H9 (cell line): ENCODE measurements at regions not wholly inside any gene's neighbourhood (a gene's known extent, or its start where the extent isn't known, plus 50 kb on each side); places are given as distances from the start of the nearest gene placed in this dataset.

Experiments
- DNase-seq: peaks from one replicate; pipeline ENCODE4 v3.0.0-alpha.2; 2017
- H2AFZ ChIP-seq: one replicate; pipeline ENCODE4 v1.6.1; 2013; ENCODE audit warnings: mild to moderate bottlenecking, low read length, control low read depth, moderate library complexity
- H2AK5ac ChIP-seq: 2 replicates; pipeline ENCODE4 v1.6.1; 2013; ENCODE audit warnings: low read length, control low read depth, mixed read lengths; ENCODE audit not compliant: insufficient read length
- H2BK120ac ChIP-seq: one replicate; pipeline ENCODE4 v1.6.1; 2013; ENCODE audit warnings: low read depth, mild to moderate bottlenecking, low read length, control low read depth, inconsistent platforms; ENCODE audit not compliant: poor library complexity, severe bottlenecking
- H2BK12ac ChIP-seq: 2 replicates; pipeline ENCODE4 v1.6.1; 2013; ENCODE audit warnings: low read length, control low read depth, mixed read lengths, low read depth; ENCODE audit not compliant: insufficient read length
- H2BK15ac ChIP-seq: 2 replicates; pipeline ENCODE4 v1.6.1; 2013; ENCODE audit warnings: low read depth, low read length, control low read depth
- H2BK20ac ChIP-seq: one replicate; pipeline ENCODE4 v1.6.1; 2013; ENCODE audit warnings: low read depth, mild to moderate bottlenecking, low read length, control low read depth, inconsistent platforms; ENCODE audit not compliant: poor library complexity, severe bottlenecking
- H2BK5ac ChIP-seq: 2 replicates; pipeline ENCODE4 v1.6.1; 2013; ENCODE audit warnings: low read length, control low read depth, mixed read lengths; ENCODE audit not compliant: insufficient read length
- H3K14ac ChIP-seq: 2 replicates; pipeline ENCODE4 v1.6.1; 2013; ENCODE audit warnings: low read length, control low read depth; ENCODE audit not compliant: insufficient read depth
- H3K18ac ChIP-seq: 2 replicates; pipeline ENCODE4 v1.6.1; 2013; ENCODE audit warnings: low read depth, mild to moderate bottlenecking, mixed read lengths, low read length, control low read depth; ENCODE audit not compliant: insufficient read length
- H3K23ac ChIP-seq: 2 replicates; pipeline ENCODE4 v1.6.1; 2013; ENCODE audit warnings: low read length, control low read depth, mixed read lengths, low read depth; ENCODE audit not compliant: insufficient read length
- H3K23me2 ChIP-seq: 2 replicates; pipeline ENCODE4 v1.6.1; 2013; ENCODE audit warnings: low read depth, mild to moderate bottlenecking, mixed read lengths, low read length, control low read depth; ENCODE audit not compliant: insufficient read length, poor library complexity, severe bottlenecking
- H3K27ac ChIP-seq: 2 replicates; pipeline ENCODE4 v1.5.1; 2013; ENCODE audit warnings: low read length, control low read depth, mixed read lengths, low read depth; ENCODE audit not compliant: insufficient read length
- H3K27me3 ChIP-seq: 2 replicates; pipeline ENCODE4 v1.6.1; 2013; ENCODE audit warnings: low read length, control low read depth, inconsistent platforms; ENCODE audit not compliant: insufficient read depth
- H3K4ac ChIP-seq: 2 replicates; pipeline ENCODE4 v1.6.1; 2013; ENCODE audit warnings: low read depth, mild to moderate bottlenecking, control low read depth, inconsistent platforms, low read length, moderate library complexity
- H3K4me1 ChIP-seq: 2 replicates; pipeline ENCODE4 v1.6.1; 2013; ENCODE audit warnings: low read length, control low read depth, inconsistent platforms; ENCODE audit not compliant: insufficient read depth
- H3K4me2 ChIP-seq: 2 replicates; pipeline ENCODE4 v1.6.1; 2013; ENCODE audit warnings: low read length, control low read depth, mixed read lengths; ENCODE audit not compliant: insufficient read length, insufficient read depth
- H3K56ac ChIP-seq: 2 replicates; pipeline ENCODE4 v1.6.1; 2013; ENCODE audit warnings: low read depth, mild to moderate bottlenecking, mixed read lengths, low read length, control low read depth; ENCODE audit not compliant: insufficient read length
- H3K79me1 ChIP-seq: 2 replicates; pipeline ENCODE4 v1.6.1; 2013; ENCODE audit warnings: low read depth, mild to moderate bottlenecking, moderate library complexity, low read length, control low read depth, inconsistent platforms; ENCODE audit not compliant: insufficient read depth, poor library complexity, severe bottlenecking
- H3K79me2 ChIP-seq: 2 replicates; pipeline ENCODE4 v1.6.1; 2013; ENCODE audit warnings: low read length, control low read depth, inconsistent platforms; ENCODE audit not compliant: insufficient read depth
- H3K9ac ChIP-seq: 2 replicates; pipeline ENCODE4 v1.6.1; 2013; ENCODE audit warnings: low read length, control low read depth, mixed read lengths; ENCODE audit not compliant: insufficient read length; ENCODE audit errors: extremely low read depth
- H3K9me3 ChIP-seq: one replicate; pipeline ENCODE4 v1.6.1; 2013; ENCODE audit warnings: low read depth, low read length, inconsistent platforms; ENCODE audit not compliant: control insufficient read depth
- H3T11ph ChIP-seq: one replicate; pipeline ENCODE4 v1.6.1; 2013; ENCODE audit warnings: mild to moderate bottlenecking, low read length, control low read depth, inconsistent platforms
- H4K20me1 ChIP-seq: one replicate; pipeline ENCODE4 v1.6.1; 2013; ENCODE audit not compliant: control insufficient read depth, insufficient read length, insufficient read depth
- H4K5ac ChIP-seq: 2 replicates; pipeline ENCODE4 v1.6.1; 2013; ENCODE audit warnings: low read depth, mild to moderate bottlenecking, mixed read lengths, low read length, control low read depth; ENCODE audit not compliant: insufficient read length
- H4K8ac ChIP-seq: replicated peaks from 2 replicates; pipeline ENCODE4 v1.6.1; 2013; ENCODE audit warnings: low read length, control low read depth, mixed read lengths, low read depth; ENCODE audit not compliant: insufficient read length
- H4K91ac ChIP-seq: 2 replicates; pipeline ENCODE4 v1.6.1; 2013; ENCODE audit warnings: low read depth, mild to moderate bottlenecking, moderate library complexity, mixed read lengths, low read length, control low read depth; ENCODE audit not compliant: insufficient read length
- H3K27ac Mint-ChIP-seq, 3 experiments: 2 replicates in 2 of 3; 3 replicates in 1 of 3; pipeline ENCODE4 v1.8.0; 2020 to 2021; ENCODE audit warnings: mixed read lengths in 3 of 3, mild to moderate bottlenecking in 1 of 3, moderate library complexity in 1 of 3
- H3K27me3 Mint-ChIP-seq: 2 replicates; pipeline ENCODE4 v1.8.0; 2021; ENCODE audit warnings: low read depth, mild to moderate bottlenecking, moderate library complexity, mixed read lengths
- H3K36me3 Mint-ChIP-seq, 3 experiments: 2 replicates in 2 of 3; 3 replicates in 1 of 3; pipeline ENCODE4 v1.8.0; 2020 to 2021; ENCODE audit warnings: low read depth in 3 of 3, mixed read lengths in 3 of 3; ENCODE audit not compliant: insufficient read depth in 1 of 3
- H3K4me1 Mint-ChIP-seq, 2 experiments: 2 replicates each; pipeline ENCODE4 v1.8.0; 2020; ENCODE audit warnings: mixed read lengths in 2 of 2
- H3K4me3 Mint-ChIP-seq, 2 experiments: 2 replicates in 1 of 2; 3 replicates in 1 of 2; pipeline ENCODE4 v1.8.0; 2020 to 2021; ENCODE audit warnings: mild to moderate bottlenecking in 2 of 2, mixed read lengths in 2 of 2, moderate library complexity in 1 of 2
- H3K9me3 Mint-ChIP-seq, 2 experiments: 2 replicates in 1 of 2; 3 replicates in 1 of 2; pipeline ENCODE4 v1.8.0; 2020; ENCODE audit warnings: mild to moderate bottlenecking in 2 of 2, mixed read lengths in 2 of 2, moderate library complexity in 1 of 2
- WGBS: extraction: QIAGEN DNeasy Blood & Tissue Kit; methylation state at CpG from one replicate; pipeline ENCODE4 v1.1.7; 2013; ENCODE audit warnings: missing lambda C conversion rate, low lambda C conversion rate, mixed read lengths; ENCODE audit not compliant: insufficient read length; ENCODE audit errors: extremely low coverage; 5-methylcytosine and 5-hydroxymethylcytosine counted together
- TF ChIP-seq, protein P1 (sequence below): fragments of 200-600 bp; sonication (generic); conservative IDR thresholded peaks from 3 replicates; pipeline ENCODE4 v1.8.0; 2021; ENCODE audit warnings: antibody characterized with exemption, mild to moderate bottlenecking

DNA sequence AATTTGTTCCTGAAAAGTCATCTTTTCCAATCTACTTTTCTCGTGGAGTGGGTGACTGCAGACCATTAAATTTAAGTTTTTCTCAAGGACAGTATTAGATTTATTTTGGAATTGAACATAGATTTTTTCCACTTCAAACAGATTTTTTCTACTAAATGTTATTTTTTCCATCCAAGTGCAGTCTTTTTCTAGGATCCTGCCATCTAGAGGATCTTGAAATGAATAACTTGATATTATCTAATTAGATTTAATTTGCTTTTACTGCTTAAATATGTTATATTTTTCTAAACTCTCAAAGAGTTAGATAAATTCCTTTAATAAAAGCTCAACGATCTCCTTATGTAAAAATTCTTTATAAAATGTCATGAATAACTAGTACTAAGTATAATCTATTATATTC, 136.9 kb upstream of the PRR16 start:
- Histone ChIP-seq H3K9ac (no peak overlapping the region), H3K27ac (no peak overlapping the region), H2BK120ac (no peak overlapping the region), H4K8ac (no peak overlapping the region), H4K91ac (no peak overlapping the region), H4K20me1 (no peaks in the 10 kb centered on the region), H3K14ac (no peak overlapping the region), H2BK5ac (no peak overlapping the region), H3K79me1 (no peaks in the 10 kb centered on the region), H3K27me3 (no peaks in the 10 kb centered on the region), H4K5ac (no peak overlapping the region), H3K79me2 (no peaks in the 10 kb centered on the region), H3K9me3 (no peaks in the 10 kb centered on the region), H2AK5ac (no peak overlapping the region), H3K23me2 (no peaks in the 10 kb centered on the region), H2AFZ (no peak overlapping the region), H3K18ac (no peak overlapping the region), H2BK15ac (no peak overlapping the region), H3T11ph (no peak overlapping the region), H2BK20ac (no peak overlapping the region), H3K56ac (no peak overlapping the region), H2BK12ac (no peak overlapping the region), H3K4ac (no peak overlapping the region), H3K4me2 (no peak overlapping the region), H3K23ac (no peak overlapping the region), H3K4me1 (no peaks in the 10 kb centered on the region)
- no peak overlapping the region for H3K4me3 Mint-ChIP-seq
- H3K36me3 Mint-ChIP-seq = peaks cover 0 to 5% (median 0%) of the 10 kb centered on the region in 3 experiments; a peak in 3 of 7 replicates
- WGBS = no CpG with 5 or more reads among the region's 2 CpGs
- DNase-seq = no peak
- no peaks in the 10 kb centered on the region for H3K27me3 Mint-ChIP-seq
- no peaks in the 10 kb centered on the region for H3K4me1 Mint-ChIP-seq
- no peak overlapping the region for H3K27ac Mint-ChIP-seq
- peaks cover 8 to 9% of the 10 kb centered on the region in 2 experiments for H3K9me3 Mint-ChIP-seq
- TF ChIP-seq, protein P1, sequence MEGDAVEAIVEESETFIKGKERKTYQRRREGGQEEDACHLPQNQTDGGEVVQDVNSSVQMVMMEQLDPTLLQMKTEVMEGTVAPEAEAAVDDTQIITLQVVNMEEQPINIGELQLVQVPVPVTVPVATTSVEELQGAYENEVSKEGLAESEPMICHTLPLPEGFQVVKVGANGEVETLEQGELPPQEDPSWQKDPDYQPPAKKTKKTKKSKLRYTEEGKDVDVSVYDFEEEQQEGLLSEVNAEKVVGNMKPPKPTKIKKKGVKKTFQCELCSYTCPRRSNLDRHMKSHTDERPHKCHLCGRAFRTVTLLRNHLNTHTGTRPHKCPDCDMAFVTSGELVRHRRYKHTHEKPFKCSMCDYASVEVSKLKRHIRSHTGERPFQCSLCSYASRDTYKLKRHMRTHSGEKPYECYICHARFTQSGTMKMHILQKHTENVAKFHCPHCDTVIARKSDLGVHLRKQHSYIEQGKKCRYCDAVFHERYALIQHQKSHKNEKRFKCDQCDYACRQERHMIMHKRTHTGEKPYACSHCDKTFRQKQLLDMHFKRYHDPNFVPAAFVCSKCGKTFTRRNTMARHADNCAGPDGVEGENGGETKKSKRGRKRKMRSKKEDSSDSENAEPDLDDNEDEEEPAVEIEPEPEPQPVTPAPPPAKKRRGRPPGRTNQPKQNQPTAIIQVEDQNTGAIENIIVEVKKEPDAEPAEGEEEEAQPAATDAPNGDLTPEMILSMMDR = no peak
